GM21529 (cell line): ENCODE measurements at regions not wholly inside any gene's neighbourhood (a gene's known extent, or its start where the extent isn't known, plus 50 kb on each side); places are given as distances from the start of the nearest gene placed in this dataset.
"Not testable (repeated sequence)": the region's sequence is repeated elsewhere in the genome, so short reads cannot be mapped to it uniquely, and the experiment has no call there.

Source experiments
- ATAC-seq: cut with Tn5 transposase; IDR thresholded peaks from one replicate; pipeline ENCODE4 v1.9.1; 2021; ENCODE audit not compliant: unreplicated experiment

GRCh38 chr1:181949500-181949899 lies 112.0 kb downstream of the ZNF648 start:
- no peak for ATAC-seq

GRCh38 chr1:181948372-181948771 lies 113.1 kb downstream of the ZNF648 start:
- no peak for ATAC-seq

GRCh38 chr1:181947441-181947840 lies 114.1 kb downstream of the ZNF648 start:
- ATAC-seq: no peak

- ATAC-seq: peak; percentile 85
Observed at GRCh38 chr1:181936768-181937581, 124.5 kb downstream of the ZNF648 start.

- peak; percentile 34 for ATAC-seq
Observed at GRCh38 chr1:181936269-181936668, 125.2 kb downstream of the ZNF648 start.

GRCh38 chr1:181931873-181932272 lies 129.6 kb downstream of the ZNF648 start:
- no peak for ATAC-seq

- ATAC-seq: no peak
Observed at GRCh38 chr1:181930187-181930586, 131.3 kb downstream of the ZNF648 start.

- no peak for ATAC-seq
Observed at GRCh38 chr1:181926697-181927096, 134.8 kb downstream of the ZNF648 start.

GRCh38 chr1:181924034-181924433 lies 137.5 kb downstream of the ZNF648 start:
- not testable (repeated sequence) for ATAC-seq

GRCh38 chr1:181919542-181919941 lies 142.0 kb downstream of the ZNF648 start:
- ATAC-seq: no peak

- no peak for ATAC-seq
Observed at GRCh38 chr1:181918880-181919525, 142.5 kb downstream of the ZNF648 start.

- ATAC-seq: no peak
Observed at GRCh38 chr1:181911715-181912114, 149.8 kb downstream of the ZNF648 start.

- ATAC-seq: no peak
Observed at GRCh38 chr1:181910905-181911304, 150.6 kb downstream of the ZNF648 start.

GRCh38 chr1:181909010-181909409 lies 152.5 kb downstream of the ZNF648 start:
- no peak for ATAC-seq

- ATAC-seq: no peak
Observed at GRCh38 chr1:181906631-181907030, 154.9 kb downstream of the ZNF648 start.

GRCh38 chr1:181905944-181906597 lies 155.4 kb downstream of the ZNF648 start:
- ATAC-seq: no peak

- no peak for ATAC-seq
Observed at GRCh38 chr1:181898773-181899172, 162.7 kb downstream of the ZNF648 start.

- no peak for ATAC-seq
Observed at GRCh38 chr1:181896824-181897223, 164.7 kb downstream of the ZNF648 start.

GRCh38 chr1:181894439-181894859 lies 167.1 kb downstream of the ZNF648 start:
- no peak for ATAC-seq

- no peak for ATAC-seq
Observed at GRCh38 chr1:181893937-181894336, 167.6 kb downstream of the ZNF648 start.

- not testable (repeated sequence) for ATAC-seq
Observed at GRCh38 chr1:181893150-181893549, 168.4 kb downstream of the ZNF648 start.

GRCh38 chr1:181872562-181872961 lies 188.9 kb downstream of the ZNF648 start:
- no peak for ATAC-seq
